WTC11 (cell line): ENCODE measurements at regions not wholly inside any gene's neighbourhood (a gene's known extent, or its start where the extent isn't known, plus 50 kb on each side); places are given as distances from the start of the nearest gene placed in this dataset.

Experiments used
- ATAC-seq: fragments of 200-7000 bp; cut with Tn5 transposase; 2 replicates; pipeline ENCODE4 v1.10.0; 2021; ENCODE audit warnings: mild to moderate bottlenecking, moderate library complexity
- CTCF ChIA-PET: fragments of 300-600 bp; sonication (Branson Sonifier 250); formaldehyde crosslinking; loops from one replicate; lab custom pipeline; 2021; ENCODE audit warnings: antibody characterized with exemption; lab: Charles Lee
- POLR2A ChIA-PET: fragments of 350-600 bp; sonication (Branson Sonifier 250); formaldehyde crosslinking; loops from one replicate; lab custom pipeline; 2021; ENCODE audit warnings: antibody characterized with exemption; lab: Charles Lee
- DNase-seq: peaks from one replicate; pipeline ENCODE4 v3.0.0; 2021; ENCODE audit warnings: low spot score
- H3K27ac Mint-ChIP-seq: 2 replicates; pipeline ENCODE4 v1.8.0; 2021; ENCODE audit warnings: mixed read lengths
- H3K27me3 Mint-ChIP-seq: 2 replicates; pipeline ENCODE4 v1.8.0; 2021; ENCODE audit warnings: low read depth, mild to moderate bottlenecking, moderate library complexity, mixed read lengths
- H3K36me3 Mint-ChIP-seq: 2 replicates; pipeline ENCODE4 v1.8.0; 2021; ENCODE audit warnings: mixed read lengths
- H3K4me1 Mint-ChIP-seq: 2 replicates; pipeline ENCODE4 v1.8.0; 2022; ENCODE audit warnings: mixed read lengths
- H3K4me3 Mint-ChIP-seq: 2 replicates; pipeline ENCODE4 v1.8.0; 2021; ENCODE audit warnings: mild to moderate bottlenecking, moderate library complexity, mixed read lengths
- H3K9me3 Mint-ChIP-seq: 2 replicates; pipeline ENCODE4 v1.8.0; 2021; ENCODE audit warnings: mixed read lengths
- AR ChIP-seq: fragments of 250-450 bp; sonication (Bioruptor Pico); IDR thresholded peaks from 2 replicates; pipeline ENCODE4 v1.9.0; 2021; ENCODE audit warnings: mild to moderate bottlenecking
- ATF3 ChIP-seq: sonication (generic); formaldehyde crosslinking; conservative IDR thresholded peaks from 2 replicates; pipeline ENCODE4 v1.8.1; 2022; ENCODE audit warnings: mild to moderate bottlenecking, missing genetic modification reagents
- ATF6 ChIP-seq: sonication (generic); formaldehyde crosslinking; IDR thresholded peaks from 2 replicates; pipeline ENCODE4 v1.8.1; 2023; ENCODE audit warnings: mild to moderate bottlenecking, missing genetic modification reagents
- CREB1 ChIP-seq: sonication (generic); formaldehyde crosslinking; IDR thresholded peaks from 2 replicates; pipeline ENCODE4 v1.8.0; 2023; ENCODE audit warnings: mild to moderate bottlenecking, missing genetic modification reagents
- E2F5 ChIP-seq: sonication (generic); formaldehyde crosslinking; IDR thresholded peaks from 2 replicates; pipeline ENCODE4 v1.8.1; 2022; ENCODE audit warnings: mild to moderate bottlenecking, moderate library complexity, missing genetic modification reagents
- FOXK1 ChIP-seq: sonication (generic); formaldehyde crosslinking; IDR thresholded peaks from 2 replicates; pipeline ENCODE4 v1.8.0; 2022; ENCODE audit warnings: mild to moderate bottlenecking, moderate library complexity, missing genetic modification reagents
- MLX ChIP-seq: sonication (generic); formaldehyde crosslinking; IDR thresholded peaks from 2 replicates; pipeline ENCODE4 v1.8.1; 2023; ENCODE audit warnings: mild to moderate bottlenecking, missing genetic modification reagents, moderate library complexity
- NR1H2 ChIP-seq: sonication (generic); formaldehyde crosslinking; IDR thresholded peaks from 2 replicates; pipeline ENCODE4 v1.9.0; 2021; ENCODE audit warnings: mild to moderate bottlenecking, moderate library complexity, missing genetic modification reagents
- SP1 ChIP-seq: sonication (generic); formaldehyde crosslinking; conservative IDR thresholded peaks from 2 replicates; pipeline ENCODE4 v1.8.1; 2022; ENCODE audit warnings: missing genetic modification reagents
- STAT6 ChIP-seq: sonication (generic); formaldehyde crosslinking; conservative IDR thresholded peaks from 2 replicates; pipeline ENCODE4 v1.8.1; 2023; ENCODE audit warnings: mild to moderate bottlenecking, low read depth, missing genetic modification reagents, moderate library complexity
- TEAD4 ChIP-seq: sonication (generic); formaldehyde crosslinking; IDR thresholded peaks from 2 replicates; pipeline ENCODE4 v1.8.0; 2022; ENCODE audit warnings: mild to moderate bottlenecking, missing genetic modification reagents
- ZMAT4 ChIP-seq: fragments of 250-450 bp; sonication (Bioruptor Pico); IDR thresholded peaks from 2 replicates; pipeline ENCODE4 v1.9.0; 2021; ENCODE audit warnings: mild to moderate bottlenecking
- ZNF138 ChIP-seq: sonication (generic); formaldehyde crosslinking; conservative IDR thresholded peaks from 2 replicates; pipeline ENCODE4 v1.8.1; 2022; ENCODE audit warnings: mild to moderate bottlenecking, moderate library complexity, missing genetic modification reagents
- ZNF263 ChIP-seq: sonication (generic); formaldehyde crosslinking; IDR thresholded peaks from 2 replicates; pipeline ENCODE4 v1.8.1; 2022; ENCODE audit warnings: low read depth, mild to moderate bottlenecking, moderate library complexity, missing genetic modification reagents
- ZNF396 ChIP-seq: fragments of 250-450 bp; sonication (Bioruptor Pico); IDR thresholded peaks from 2 replicates; pipeline ENCODE4 v1.8.0; 2021; ENCODE audit warnings: mild to moderate bottlenecking, moderate library complexity, borderline replicate concordance
- ZNF532 ChIP-seq: fragments of 250-450 bp; sonication (Bioruptor Pico); IDR thresholded peaks from 2 replicates; pipeline ENCODE4 v1.9.0; 2021; ENCODE audit warnings: mild to moderate bottlenecking, borderline replicate concordance
- ZSCAN18 ChIP-seq: fragments of 250-450 bp; sonication (Bioruptor Pico); IDR thresholded peaks from 2 replicates; pipeline ENCODE4 v2.1.2; 2022; ENCODE audit warnings: mild to moderate bottlenecking, moderate library complexity

GRCh38 chr3:147956615-147957014, 547.5 kb downstream of the ZIC1 start:
- Mint-ChIP-seq H3K4me1 (peaks cover 18% of the 10 kb centered on the region), H3K4me3 (no peak overlapping the region), H3K9me3 (peaks cover 5% of the 10 kb centered on the region; the same call in 1 of the 2 replicates), H3K27me3 (no peaks in the 10 kb centered on the region), H3K27ac (no peak overlapping the region), H3K36me3 (no peaks in the 10 kb centered on the region)
- ATAC-seq: no peak
- DNase-seq: no peak
- ChIA-PET POLR2A (no interaction called here), CTCF (no interaction called here)
- TF ChIP-seq AR (CRISPR knock-in tag) (no peak), ZNF532 (CRISPR knock-in tag) (no peak), CREB1 (CRISPR knock-in tag) (no peak), E2F5 (no peak), ZMAT4 (CRISPR knock-in tag) (no peak), ATF6 (CRISPR knock-in tag) (no peak), ATF3 (CRISPR knock-in tag) (no peak), STAT6 (CRISPR knock-in tag) (no peak), ZNF396 (CRISPR knock-in tag) (no peak), ZNF138 (no peak), MLX (CRISPR knock-in tag) (no peak), FOXK1 (no peak), ZSCAN18 (CRISPR knock-in tag) (no peak), NR1H2 (CRISPR knock-in tag) (no peak), ZNF263 (CRISPR knock-in tag) (no peak), TEAD4 (CRISPR knock-in tag) (no peak), SP1 (CRISPR knock-in tag) (no peak)
